Retinal pigment epithelial cell (primary cell): ENCODE measurements at regions not wholly inside any gene's neighbourhood (a gene's known extent, or its start where the extent isn't known, plus 50 kb on each side); places are given as distances from the start of the nearest gene placed in this dataset.

Experiments
- DNase-seq: peaks from one replicate; pipeline ENCODE4 v3.0.0-alpha.2; 2010; ENCODE audit warnings: low read depth
- H3K4me3 ChIP-seq: 2 replicates; pipeline ENCODE4 v1.5.1; 2011; ENCODE audit warnings: mild to moderate bottlenecking, low read length, control low read depth, moderate library complexity
- CTCF ChIP-seq: conservative IDR thresholded peaks from 2 replicates; pipeline ENCODE4 v1.5.1; 2011; ENCODE audit warnings: low read depth, low read length, control low read depth, inconsistent platforms

GRCh38 chr6:82056567-82056966 is 191.0 kb downstream of the IBTK start:
- no peak for TF ChIP-seq CTCF
- DNase-seq = no peak
- no peak overlapping the region for H3K4me3 ChIP-seq

GRCh38 chr6:82045965-82046756 is 201.4 kb downstream of the IBTK start:
- no peak for DNase-seq
- TF ChIP-seq CTCF = no peak

GRCh38 chr6:82040405-82041221 is 206.9 kb downstream of the IBTK start:
- no peak overlapping the region for H3K4me3 ChIP-seq
- TF ChIP-seq CTCF = peak; percentile 91
- no peak for DNase-seq

More at GRCh38 chr6:82045965-82046756, 201.4 kb downstream of the IBTK start:
- no peak overlapping the region for H3K4me3 ChIP-seq

GRCh38 chr6:82038631-82039030 is 208.9 kb downstream of the IBTK start:
- DNase-seq = no peak
- no peak overlapping the region for H3K4me3 ChIP-seq
- TF ChIP-seq CTCF = no peak

- no peak for DNase-seq
- no peak for TF ChIP-seq CTCF
- no peak overlapping the region for H3K4me3 ChIP-seq
Measured at GRCh38 chr6:82035526-82035925, 212.0 kb downstream of the IBTK start.

GRCh38 chr6:82033631-82034211 is 213.8 kb downstream of the IBTK start:
- no peak for DNase-seq
- no peak overlapping the region for H3K4me3 ChIP-seq
- TF ChIP-seq CTCF = no peak
